K562 (cell line): ENCODE measurements at regions not wholly inside any gene's neighbourhood (a gene's known extent, or its start where the extent isn't known, plus 50 kb on each side); places are given as distances from the start of the nearest gene placed in this dataset.

Experiments used
- ATAC-seq: fragments of 200-7000 bp; cut with Tn5 transposase; 3 replicates; pipeline ENCODE4 v1.9.1; 2020; ENCODE audit warnings: moderate library complexity
- BruUV-seq: library from RNA; stranded (reverse); fragments of 400-500 nt; replicated peaks from 2 replicates; lab custom pipeline; 2021; lab: Mats Ljungman, UMichigan
- CTCF ChIA-PET: fragments of 300-600 bp; formaldehyde crosslinking; extraction: SDS; loops from one replicate; lab custom pipeline; 2021; ENCODE audit warnings: low intra/inter-chr PET ratio; lab: Yijun Ruan, JAX
- POLR2A ChIA-PET: fragments of 300-600, 350-650 bp; sonication (Branson Sonifier 250); formaldehyde crosslinking; extraction: SDS; loops from one replicate; lab custom pipeline; 2021; ENCODE audit warnings: antibody characterized with exemption, inconsistent platforms; lab: Yijun Ruan, JAX
- DNase-seq, 4 experiments: peaks; one replicate each; pipeline versions ENCODE4 v3.0.0 to v3.0.0-alpha.2; 2011 to 2018; ENCODE audit warnings: low spot score in 3 of 4, mixed read lengths in 3 of 4; ENCODE audit errors: extremely low read depth in 1 of 4
- FAIRE-seq: peaks from 2 replicates; lab custom pipeline; 2011; peaks lifted over from hg19 to GRCh38; lab: Jason Lieb, UNC
- H2AFZ ChIP-seq: 2 replicates; pipeline ENCODE4 v1.6.0; 2011; ENCODE audit warnings: low read depth, low read length, control low read depth, inconsistent platforms
- H3K27ac ChIP-seq: fragments of 200-600 bp; 3 replicates; pipeline ENCODE4 v1.8.0; 2011; ENCODE audit warnings: low read depth, mild to moderate bottlenecking, control low read depth, inconsistent platforms, low read length, moderate library complexity, mixed read lengths; ENCODE audit errors: extremely low read depth
- H3K27me3 ChIP-seq, 2 experiments: fragments of 300-600 bp in 1 of 2; 2 replicates in 1 of 2; 3 replicates in 1 of 2; pipeline versions ENCODE4 v1.6.0 to v1.8.0; 2011; ENCODE audit warnings: inconsistent platforms in 2 of 2, low read length in 2 of 2, mild to moderate bottlenecking in 1 of 2, mixed read lengths in 1 of 2, moderate library complexity in 1 of 2; ENCODE audit not compliant: control insufficient read depth in 2 of 2, insufficient read depth in 2 of 2
- H3K36me3 ChIP-seq: fragments of 300-600 bp; 3 replicates; pipeline ENCODE4 v1.8.0; 2011; ENCODE audit warnings: mild to moderate bottlenecking, low read length, inconsistent platforms; ENCODE audit not compliant: control insufficient read depth, insufficient read depth
- H3K4me1 ChIP-seq, 2 experiments: fragments of 200-600 bp in 1 of 2; replicated peaks in 1 of 2; 2 replicates in 1 of 2; 3 replicates in 1 of 2; pipeline versions ENCODE4 v1.5.1 to v1.8.0; 2011; ENCODE audit warnings: inconsistent platforms in 2 of 2, low read length in 2 of 2, mild to moderate bottlenecking in 1 of 2, mixed read lengths in 1 of 2, moderate library complexity in 1 of 2; ENCODE audit not compliant: control insufficient read depth in 2 of 2, insufficient read depth in 2 of 2
- H3K4me2 ChIP-seq: 2 replicates; pipeline ENCODE4 v1.6.1; 2011; ENCODE audit warnings: low read length, control low read depth, inconsistent platforms, mixed read lengths; ENCODE audit not compliant: insufficient read depth
- H3K4me3 ChIP-seq: fragments of 200-600 bp; sonication (generic), shearing (Covaris generic); 2 replicates; pipeline ENCODE4 v1.5.1; 2016; ENCODE audit warnings: control low read depth, inconsistent platforms
- H3K79me2 ChIP-seq: fragments of 200-600 bp; 3 replicates; pipeline ENCODE4 v1.8.0; 2011; ENCODE audit warnings: low read length, inconsistent platforms; ENCODE audit not compliant: control insufficient read depth, insufficient read depth
- H3K9ac ChIP-seq, 2 experiments: 2 replicates each; pipeline versions ENCODE4 v1.6.0 to v1.6.1; 2011; ENCODE audit warnings: low read depth in 2 of 2, low read length in 2 of 2, control low read depth in 1 of 2, inconsistent platforms in 1 of 2, mild to moderate bottlenecking in 1 of 2, mixed read lengths in 1 of 2; ENCODE audit not compliant: insufficient read depth in 1 of 2
- H3K9me1 ChIP-seq: one replicate; pipeline ENCODE4 v1.6.0; 2011; ENCODE audit warnings: inconsistent platforms, mild to moderate bottlenecking, low read length, moderate library complexity; ENCODE audit not compliant: control insufficient read depth, insufficient read depth
- H3K9me3 ChIP-seq: replicated peaks from 2 replicates; pipeline ENCODE4 v1.5.1; 2011; ENCODE audit warnings: low read depth, low read length, inconsistent platforms; ENCODE audit not compliant: control insufficient read depth, insufficient read depth
- H4K20me1 ChIP-seq: replicated peaks from 2 replicates; pipeline ENCODE4 v1.6.1; 2011; ENCODE audit warnings: low read length, inconsistent platforms, mixed read lengths; ENCODE audit not compliant: control insufficient read depth, insufficient read depth
- BCLAF1 ChIP-seq, 2 experiments: fragments of 450-650 bp in 1 of 2; IDR thresholded peaks; 2 replicates each; pipeline ENCODE4 v1.6.1; 2011 to 2017; ENCODE audit warnings: low read depth in 2 of 2, antibody characterized with exemption in 1 of 2, borderline replicate concordance in 1 of 2, low read length in 1 of 2, mild to moderate bottlenecking in 1 of 2, mixed read lengths in 1 of 2; ENCODE audit not compliant: control insufficient read depth in 1 of 2
- CREB1 ChIP-seq, 2 experiments: sonication (generic) in 1 of 2; formaldehyde crosslinking in 1 of 2; IDR thresholded peaks; 2 replicates each; pipeline versions ENCODE4 v1.6.1 to v1.8.0; 2012 to 2022; ENCODE audit warnings: inconsistent platforms in 1 of 2, mild to moderate bottlenecking in 1 of 2, missing genetic modification reagents in 1 of 2, moderate library complexity in 1 of 2
- ETS1 ChIP-seq: conservative IDR thresholded peaks from 2 replicates; pipeline ENCODE4 v1.6.1; 2011; ENCODE audit warnings: low read depth, mild to moderate bottlenecking, low read length; ENCODE audit not compliant: control insufficient read depth
- MXI1 ChIP-seq: IDR thresholded peaks from 2 replicates; pipeline ENCODE4 v1.6.1; 2011; ENCODE audit warnings: low read depth, mild to moderate bottlenecking, improper control_type of control experiment, low read length
- PATZ1 ChIP-seq: fragments of 250-450 bp; sonication (Bioruptor Pico); IDR thresholded peaks from 2 replicates; pipeline ENCODE4 v1.5.0; 2020; ENCODE audit warnings: mild to moderate bottlenecking, borderline replicate concordance
- POLR2AphosphoS5 ChIP-seq: IDR thresholded peaks from 2 replicates; pipeline ENCODE4 v1.6.1; 2011; ENCODE audit warnings: mild to moderate bottlenecking, low read depth, low read length, moderate library complexity; ENCODE audit not compliant: control insufficient read depth, insufficient read depth
- PYGO2 ChIP-seq: fragments of 450-650 bp; IDR thresholded peaks from 2 replicates; pipeline ENCODE4 v1.6.1; 2016; ENCODE audit warnings: mild to moderate bottlenecking, missing genetic modification characterization, moderate library complexity, missing compliant biosample characterization
- SIN3A ChIP-seq, 2 experiments: fragments of 150-350 bp in 1 of 2; IDR thresholded peaks; 2 replicates each; pipeline ENCODE4 v1.6.1; 2011 to 2016; ENCODE audit warnings: borderline replicate concordance in 2 of 2, low read depth in 2 of 2, low read length in 2 of 2, mild to moderate bottlenecking in 2 of 2, moderate library complexity in 2 of 2; ENCODE audit not compliant: control insufficient read depth in 1 of 2
- TAL1 ChIP-seq: fragments of 450-650 bp; IDR thresholded peaks from 2 replicates; pipeline ENCODE4 v1.6.1; 2016; ENCODE audit warnings: mild to moderate bottlenecking
- ZNF507 ChIP-seq: conservative IDR thresholded peaks from 2 replicates; pipeline ENCODE4 v1.6.1; 2017; ENCODE audit warnings: missing genetic modification characterization, missing compliant biosample characterization
- WGBS: fragments of 100-300 bp; shearing (Covaris generic); methylation state at CpG from one replicate; pipeline ENCODE4 v1.1.6; 2016; ENCODE audit warnings: low coverage, mixed read lengths; ENCODE audit not compliant: insufficient coverage; ENCODE audit errors: missing lambda C conversion rate; 5-methylcytosine and 5-hydroxymethylcytosine counted together
- in situ Hi-C: fragments of 300-500 bp; cut with MboI; formaldehyde crosslinking; loops from 4 replicates; pipeline ENCODE4 v1.15.0; 2018; ENCODE audit warnings: inconsistent platforms, mixed read lengths
- intact Hi-C: fragments of 100-400 bp; cut with micrococcal nuclease; formaldehyde crosslinking; loops from 2 replicates; pipeline ENCODE4 v1.14.2; 2022

GRCh38 chr6:27126046-27126814, 121.3 kb upstream of the PRSS16 start:
- H3K4me2 ChIP-seq: peak overlapping the region; percentile 93; the same call in 1 of the 2 replicates
- no peak overlapping the region for H3K9ac ChIP-seq
- H3K36me3 ChIP-seq: peaks cover 94% of the 10 kb centered on the region
- no peak overlapping the region for H3K4me3 ChIP-seq
- peaks cover 0 to 3% of the 10 kb centered on the region in 2 experiments; a peak in 2 of 5 replicates for H3K4me1 ChIP-seq
- 0 out of 3 replicates have a peak overlapping the region, but pooled peaks have one; percentile 66 for H3K27ac ChIP-seq
- ATAC-seq (no peak), DNase-seq (no peak), FAIRE-seq (no peak)
- H3K79me2 ChIP-seq: peaks cover 83% of the 10 kb centered on the region
- no TSS peak for BruUV-seq
- H3K9me1 ChIP-seq: no peaks in the 10 kb centered on the region
- in situ Hi-C loops (no loop called here), intact Hi-C loops (no loop called here)
- no peak overlapping the region for H2AFZ ChIP-seq
- H3K27me3 ChIP-seq: no peaks in the 10 kb centered on the region
- peaks cover 11% of the 10 kb centered on the region; the same call in 1 of the 2 replicates for H4K20me1 ChIP-seq
- no peaks in the 10 kb centered on the region for H3K9me3 ChIP-seq
- WGBS: 88% methylated on average over 6 of the region's 6 CpGs
- ChIA-PET CTCF (interaction anchor here (0.6 to 2.4 kb wide), 6 partner anchors 8 to 669 kb away, joined by 3 to 16 read pairs (median 4); no protein-coding TSS in a partner anchor), POLR2A (interaction anchor here (0.5 to 9.3 kb wide), 7 partner anchors 11 to 698 kb away, joined by 3 to 726 read pairs (median 3); a partner anchor contains a TSS)
- peak; percentile 42; the same call in 1 of the 2 replicates for TF ChIP-seq MXI1
- 0 out of 4 replicates have a peak, but pooled peaks of 1 of the 2 experiments have one; percentile 48 for TF ChIP-seq BCLAF1 (IDR thresholded peaks at IDR 0.05; ENCODE audit: borderline replicate concordance in 1 of 2, control insufficient read depth in 1 of 2, low read depth in 2 of 2, low read length in 1 of 2)
- TF ChIP-seq TAL1: no peak
- TF ChIP-seq ETS1: peak; percentile 25; the same call in 1 of the 2 replicates
- TF ChIP-seq POLR2AphosphoS5: peak; percentile 91
- peak in 1 of 2 experiments; percentile 89; a peak in 1 of 4 replicates for TF ChIP-seq SIN3A (IDR thresholded peaks at IDR 0.05; ENCODE audit: borderline replicate concordance in 2 of 2, control insufficient read depth in 1 of 2, low read depth in 2 of 2, low read length in 2 of 2)
- TF ChIP-seq ZNF507 (tag): no peak
- TF ChIP-seq CREB1 (IDR thresholded peaks at IDR 0.05): peak; percentile 24; the same call in 1 of the 2 replicates
- no peak for TF ChIP-seq CREB1 (CRISPR knock-in tag; IDR thresholded peaks at IDR 0.05)
- TF ChIP-seq PATZ1: 0 out of 2 replicates have a peak, but pooled peaks have one; percentile 21
- TF ChIP-seq PYGO2 (tag): no peak
